Ammon's horn (tissue), 1 donor: ENCODE measurements at regions not wholly inside any gene's neighbourhood (a gene's known extent, or its start where the extent isn't known, plus 50 kb on each side); places are given as distances from the start of the nearest gene placed in this dataset.
"Not testable (repeated sequence)": the region's sequence is repeated elsewhere in the genome, so short reads cannot be mapped to it uniquely, and the experiment has no call there.

Experiments used
- DNase-seq: peaks from one replicate; pipeline ENCODE4 v3.0.0-alpha.2; 2016; ENCODE audit warnings: low spot score

DNA sequence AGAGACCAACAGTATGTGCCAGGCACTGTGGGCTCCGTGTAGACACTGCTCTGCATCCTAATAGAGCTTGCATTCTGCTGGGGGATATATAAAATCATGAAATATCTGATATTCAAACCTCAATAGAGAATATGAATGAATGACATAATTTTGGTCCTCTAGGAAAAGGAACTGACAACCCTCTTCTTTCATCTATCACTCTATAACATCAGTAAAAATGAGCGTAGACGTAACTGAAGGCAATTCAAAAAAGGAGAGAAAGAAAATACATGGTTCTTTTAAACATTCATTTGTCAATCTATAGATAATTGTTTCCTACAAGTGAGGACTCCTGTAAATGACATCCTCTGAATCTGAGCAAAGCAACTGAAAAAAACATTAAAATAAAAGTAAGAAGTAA lies 607.4 kb upstream of the LRRN3 start:
- DNase-seq: no peak

DNA sequence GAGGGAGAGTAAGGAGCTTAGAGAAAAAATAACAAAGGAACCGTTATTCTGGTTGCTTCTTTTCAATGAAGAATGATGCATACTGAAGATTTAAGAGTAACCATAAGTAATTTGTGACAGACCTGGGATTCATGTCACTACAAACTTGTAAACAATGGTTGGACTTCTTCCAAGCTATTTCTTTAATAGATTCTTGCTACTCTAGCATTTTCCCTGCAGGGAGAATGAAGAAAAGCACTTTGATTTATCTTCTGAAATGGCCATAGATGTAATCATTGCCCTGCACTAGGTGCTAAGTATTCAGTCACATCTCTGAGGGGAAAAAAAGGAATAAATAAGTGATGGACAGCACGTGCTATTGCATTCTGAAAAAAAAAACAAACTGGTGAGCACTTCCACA lies 606.6 kb upstream of the LRRN3 start:
- DNase-seq: no peak

DNA sequence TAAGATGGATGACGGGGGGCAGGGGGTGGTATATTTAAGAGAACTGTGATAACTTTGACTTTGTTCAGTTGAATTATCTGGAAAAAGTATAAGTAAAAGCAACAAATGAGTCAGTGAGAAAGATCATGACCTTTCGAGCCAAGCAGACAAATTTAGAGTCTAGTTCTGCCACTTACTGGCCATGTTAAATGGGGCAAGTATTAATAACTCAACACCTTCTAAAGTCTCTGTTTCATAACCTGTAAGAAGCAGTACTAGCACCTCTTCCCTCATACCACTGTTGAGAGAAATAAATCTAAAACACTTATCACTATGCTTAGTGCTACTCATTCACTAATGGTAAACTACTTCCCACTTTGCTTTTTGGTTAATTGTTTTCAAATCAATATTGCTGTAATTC lies 604.4 kb upstream of the LRRN3 start:
- DNase-seq: no peak

DNA sequence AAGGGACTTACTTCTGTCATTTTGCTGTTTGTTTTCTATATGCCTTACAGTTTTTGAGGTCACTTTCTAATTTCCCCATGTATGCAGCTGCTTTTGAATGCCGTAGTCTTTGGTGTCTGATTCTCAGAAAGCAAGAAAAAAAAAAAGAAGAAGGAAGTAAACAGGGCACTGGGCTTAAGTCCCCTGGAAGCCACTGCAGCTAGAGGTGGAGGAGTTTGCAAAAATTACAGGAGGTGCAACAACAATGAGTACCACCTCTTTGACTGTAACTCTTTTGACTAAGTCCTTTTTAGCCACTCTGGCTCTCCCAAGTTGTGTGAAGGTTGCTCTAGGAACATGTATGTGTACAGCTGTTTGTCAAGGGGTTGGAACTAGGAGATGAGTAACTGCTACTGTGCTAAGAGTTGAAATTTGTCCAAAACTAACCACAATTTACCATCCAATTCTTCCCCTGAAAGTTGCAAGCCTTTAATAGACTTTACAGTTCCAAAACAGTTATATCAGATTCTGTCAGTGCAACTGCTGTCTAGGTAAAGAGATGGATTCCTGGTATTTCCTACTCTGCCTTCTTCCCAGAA lies 588.0 kb upstream of the LRRN3 start:
- no peak for DNase-seq

DNA sequence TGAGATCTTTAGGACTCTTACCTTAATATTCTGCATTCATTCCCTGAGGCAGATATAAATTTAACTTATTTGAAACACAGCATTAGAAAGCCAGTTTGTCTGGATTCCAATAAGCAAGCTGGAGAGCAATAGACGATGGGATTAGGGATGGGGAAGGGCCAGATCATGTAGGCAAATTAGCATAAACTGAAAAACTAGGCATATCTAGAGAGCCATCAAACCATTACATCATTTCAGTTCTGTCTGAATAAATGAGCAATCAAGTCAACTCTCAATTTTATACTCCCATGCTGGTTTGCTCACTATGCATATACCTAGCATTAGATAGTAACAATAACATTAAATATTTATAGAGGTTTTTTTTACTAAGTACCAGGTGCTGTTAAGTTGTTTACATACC lies 583.6 kb upstream of the LRRN3 start:
- no peak for DNase-seq

DNA sequence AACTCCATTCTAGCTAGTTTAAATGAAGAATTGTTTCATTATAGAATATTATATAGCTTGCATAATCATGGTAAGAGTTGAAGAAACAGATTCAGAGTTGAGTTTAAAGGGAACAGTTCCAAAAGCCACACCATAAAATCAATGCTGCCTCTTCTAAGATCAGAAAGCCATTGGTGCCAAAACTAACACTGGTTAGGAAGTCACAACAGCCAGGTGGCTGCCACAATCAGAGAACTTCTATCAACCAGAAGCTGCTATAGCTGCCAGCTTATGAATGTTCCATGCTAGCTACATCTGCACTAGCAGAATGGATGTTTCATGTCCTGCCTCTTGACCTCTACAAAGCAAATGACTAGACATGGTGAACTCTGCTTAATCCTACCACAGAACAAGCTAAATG lies 583.1 kb upstream of the LRRN3 start:
- no peak for DNase-seq

DNA sequence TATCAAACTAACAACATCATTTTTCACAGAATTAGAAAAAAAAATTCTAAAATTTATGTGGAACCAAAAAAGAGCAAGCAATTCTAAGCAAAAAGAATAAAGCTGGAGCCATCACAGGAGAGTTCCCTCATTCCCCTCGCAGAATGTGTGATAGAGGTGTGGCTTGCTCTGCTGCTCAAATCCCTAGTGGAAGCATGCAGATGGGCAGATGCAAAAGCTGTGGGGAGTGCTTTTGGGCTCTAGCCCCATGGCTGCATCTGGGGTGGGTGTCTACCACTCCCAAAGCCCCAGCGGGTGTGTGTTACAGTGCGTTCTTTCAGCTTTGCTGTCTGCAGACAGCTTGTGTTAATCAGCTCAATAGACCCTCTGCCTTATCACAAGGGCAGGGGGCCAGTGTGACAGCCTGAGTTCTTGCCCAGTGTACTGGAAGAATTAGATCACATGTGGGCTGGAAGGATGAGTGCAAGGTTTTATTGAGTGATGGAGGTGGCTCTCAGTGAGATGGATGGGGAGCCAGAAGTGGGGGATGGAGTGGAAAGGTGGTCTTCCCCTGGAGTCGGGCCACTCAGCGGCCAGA lies 575.9 kb upstream of the LRRN3 start:
- not testable (repeated sequence) for DNase-seq

DNA sequence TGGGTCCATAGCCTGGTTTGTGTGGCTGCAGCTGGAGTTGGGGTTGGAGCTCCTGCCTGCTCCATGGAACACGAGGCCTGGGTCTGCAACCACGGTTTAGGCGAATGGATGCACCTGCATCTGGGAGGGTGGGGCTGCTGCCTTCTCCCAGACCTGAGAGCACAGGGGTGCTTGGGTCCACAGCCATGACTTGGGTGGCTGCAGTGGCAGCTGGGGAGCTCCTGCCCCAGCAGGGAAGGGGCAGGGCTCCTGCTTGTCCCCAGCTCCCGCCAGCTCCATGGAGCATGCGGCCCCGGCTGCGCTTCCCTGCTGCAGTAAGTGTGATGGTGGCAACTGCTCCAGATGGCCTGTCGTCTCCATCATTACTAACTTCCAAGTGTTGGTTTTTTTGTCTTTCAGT lies 571.1 kb upstream of the LRRN3 start:
- DNase-seq: no peak

DNA sequence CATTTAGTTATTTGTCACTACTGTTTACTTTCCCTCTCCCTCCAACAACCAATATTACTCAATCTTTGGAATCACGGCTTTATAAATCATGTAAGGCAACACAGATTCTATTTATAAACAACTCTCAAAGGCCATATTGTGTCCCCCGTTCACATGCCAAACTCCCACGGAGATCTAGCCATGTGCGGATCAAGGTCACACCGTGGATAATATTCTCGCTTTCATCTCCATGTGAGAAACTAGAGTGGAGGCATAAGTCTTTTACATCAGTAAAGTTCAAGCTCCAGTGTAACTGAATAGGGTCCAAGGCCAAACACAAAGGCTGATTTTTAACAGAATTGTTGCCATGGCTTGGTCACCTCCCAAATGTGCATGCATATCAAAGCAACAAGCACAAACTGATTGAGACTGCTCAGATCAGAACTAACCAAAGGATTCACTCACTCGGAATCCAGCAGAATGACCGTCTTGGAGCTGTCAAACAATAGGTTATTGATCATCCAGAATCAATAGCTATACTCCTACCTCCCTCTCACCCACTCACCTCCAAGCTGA lies 569.5 kb upstream of the LRRN3 start:
- peak; percentile 6 for DNase-seq

DNA sequence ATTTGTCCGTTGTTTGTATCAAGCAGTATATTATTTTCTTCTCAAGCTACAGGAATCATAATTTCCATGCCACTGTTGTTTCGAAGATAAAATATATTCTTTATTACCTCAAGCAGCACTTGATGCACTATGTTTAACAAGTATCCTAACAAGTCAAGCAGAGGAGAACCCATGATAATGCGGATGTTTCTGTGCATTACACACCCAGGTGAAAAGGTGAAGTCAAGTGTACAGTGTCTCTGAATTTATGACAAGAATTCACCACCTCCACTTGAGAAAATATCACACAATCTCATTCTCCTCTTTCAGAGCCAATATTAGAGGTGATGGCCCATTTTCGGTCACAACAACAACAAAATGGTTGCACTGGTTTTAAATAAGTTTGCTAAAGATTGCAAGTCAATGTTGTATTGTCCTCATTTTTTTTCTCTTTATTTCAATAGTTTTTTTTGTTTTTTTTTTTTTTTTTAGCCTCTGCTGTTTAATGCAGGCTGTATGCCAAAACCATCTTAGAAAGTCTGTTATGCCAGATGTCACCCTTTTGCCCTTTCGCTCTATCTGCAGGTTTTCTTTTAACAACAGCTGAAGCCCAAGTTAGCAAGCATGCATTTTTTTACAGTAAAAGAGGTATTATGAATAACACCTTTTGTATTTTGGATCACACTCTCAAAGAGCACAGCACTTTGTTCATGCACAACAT lies 568.7 kb upstream of the LRRN3 start:
- no peak for DNase-seq

DNA sequence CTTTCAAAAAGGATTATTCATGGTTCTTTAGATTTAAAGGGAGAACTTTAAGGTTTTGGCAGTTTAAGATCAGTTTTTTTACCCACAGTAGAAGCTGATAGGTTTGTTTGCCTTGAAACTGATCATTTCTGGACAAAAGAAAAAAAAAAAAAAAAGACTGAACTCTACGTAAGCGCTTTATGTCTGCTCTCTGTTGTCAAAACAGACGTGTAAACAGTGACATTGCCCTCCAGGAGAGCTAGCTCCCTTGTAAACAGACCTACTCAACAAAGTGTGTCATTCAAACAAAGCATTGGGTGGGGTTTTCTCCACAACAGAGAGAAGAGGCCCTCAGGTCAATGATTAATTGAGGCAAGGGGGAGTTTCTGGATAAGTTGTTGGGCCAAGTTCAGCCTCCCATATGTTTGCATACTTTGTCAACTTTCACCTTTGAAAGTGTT lies 568.1 kb upstream of the LRRN3 start:
- no peak for DNase-seq

DNA sequence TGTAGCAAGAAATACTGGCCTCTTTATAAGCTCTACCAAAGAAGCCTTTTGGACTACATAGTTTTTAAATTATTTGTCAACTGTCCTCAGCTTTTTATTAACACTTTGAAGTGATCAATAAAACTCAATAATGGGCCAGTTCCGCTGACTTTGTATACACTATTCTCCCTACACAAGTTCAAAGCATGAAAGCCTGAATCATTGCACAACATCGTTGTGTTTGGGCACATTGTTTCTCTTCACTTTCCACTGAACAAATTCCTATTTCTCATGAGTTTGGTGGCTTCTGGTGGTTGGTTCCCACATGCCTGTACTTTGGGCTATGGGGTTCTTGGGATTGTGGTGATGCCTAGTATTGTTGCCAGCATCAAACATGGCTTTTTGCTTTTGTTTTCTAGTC lies 561.8 kb upstream of the LRRN3 start:
- no peak for DNase-seq

DNA sequence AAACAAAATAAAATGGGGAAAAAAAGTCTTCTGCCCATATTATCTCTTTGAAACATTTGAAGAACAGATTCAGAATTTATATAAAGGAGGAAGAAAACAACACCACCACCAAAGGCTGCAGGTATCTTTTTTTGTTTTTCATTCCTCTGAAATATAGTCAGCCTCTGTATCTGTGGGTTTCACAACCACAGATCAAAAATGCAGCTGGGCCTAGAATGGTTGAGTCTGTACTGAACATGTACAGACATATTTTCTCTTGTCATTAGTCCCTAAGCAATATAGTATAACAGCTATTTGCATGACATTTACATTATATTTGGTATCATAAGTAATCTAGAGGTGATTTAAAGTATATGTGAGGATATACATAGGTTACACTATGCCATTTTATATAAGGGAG lies 559.7 kb upstream of the LRRN3 start:
- DNase-seq: no peak

DNA sequence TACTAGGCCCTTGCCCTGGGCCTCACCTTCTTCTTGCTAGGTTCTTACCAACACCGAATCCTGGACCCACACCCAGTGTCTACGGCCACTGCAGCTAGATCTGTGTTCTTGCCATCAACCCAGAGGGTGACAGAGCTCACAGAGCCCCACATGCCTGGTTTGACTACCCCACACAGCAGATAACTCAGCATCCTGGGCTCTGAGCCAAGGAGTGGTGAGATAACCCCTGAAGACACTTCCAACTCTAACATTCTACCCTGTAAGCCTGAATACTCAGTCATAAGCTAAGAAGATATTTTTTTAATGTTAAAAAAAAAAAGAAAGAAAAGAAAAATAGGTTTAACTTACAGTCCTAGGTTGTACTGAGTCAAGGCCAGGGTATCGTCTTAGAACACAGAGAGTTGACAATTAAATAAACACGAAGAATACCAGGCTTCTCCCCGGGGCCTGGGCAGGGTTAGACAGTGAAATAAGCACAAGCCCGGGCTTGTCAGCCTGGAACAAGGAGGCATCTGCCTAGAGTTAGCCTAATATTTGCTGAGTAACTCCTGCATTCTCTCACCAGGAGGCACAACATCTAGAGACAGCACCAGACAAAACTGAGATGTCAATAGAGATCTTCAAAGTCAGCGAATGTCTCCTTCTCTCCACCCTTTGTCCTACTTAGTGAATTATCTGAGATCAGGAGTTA lies 556.5 kb upstream of the LRRN3 start:
- no peak for DNase-seq

DNA sequence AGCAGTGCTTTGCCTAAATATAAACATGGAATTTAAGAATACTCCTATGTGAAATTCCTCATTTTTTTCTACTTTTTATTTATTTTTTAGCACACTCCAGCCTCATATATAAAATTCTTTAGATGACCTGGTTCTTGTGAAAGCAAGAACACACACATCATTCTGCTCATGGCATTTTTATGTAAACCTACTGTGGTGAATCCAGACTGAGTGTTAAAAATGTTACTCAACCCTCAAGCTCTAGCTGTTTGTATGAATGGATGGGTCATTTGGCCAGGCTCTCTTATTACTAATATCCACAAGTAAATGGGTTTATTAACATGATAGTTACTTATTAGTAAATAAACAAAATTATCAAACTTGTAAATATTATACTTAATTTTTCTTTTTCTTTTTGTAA lies 551.7 kb upstream of the LRRN3 start:
- no peak for DNase-seq

DNA sequence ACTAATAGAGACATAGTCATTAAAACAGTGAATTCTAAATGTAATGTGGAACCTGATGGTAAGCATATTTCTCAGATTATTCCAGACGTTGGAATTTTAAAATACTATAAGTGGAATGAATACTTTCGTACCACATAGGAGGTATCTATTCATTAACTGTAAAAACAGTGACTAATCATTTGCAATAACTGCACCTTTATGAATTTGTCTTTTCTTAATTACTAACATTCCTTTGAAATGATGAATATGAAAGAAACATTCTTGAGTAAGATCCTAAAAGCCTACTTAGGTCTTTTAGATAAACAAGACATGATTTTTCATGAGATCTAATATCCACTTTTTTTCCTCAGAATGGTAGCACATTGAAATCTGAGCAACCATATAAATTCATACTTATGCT lies 549.0 kb upstream of the LRRN3 start:
- DNase-seq: no peak

DNA sequence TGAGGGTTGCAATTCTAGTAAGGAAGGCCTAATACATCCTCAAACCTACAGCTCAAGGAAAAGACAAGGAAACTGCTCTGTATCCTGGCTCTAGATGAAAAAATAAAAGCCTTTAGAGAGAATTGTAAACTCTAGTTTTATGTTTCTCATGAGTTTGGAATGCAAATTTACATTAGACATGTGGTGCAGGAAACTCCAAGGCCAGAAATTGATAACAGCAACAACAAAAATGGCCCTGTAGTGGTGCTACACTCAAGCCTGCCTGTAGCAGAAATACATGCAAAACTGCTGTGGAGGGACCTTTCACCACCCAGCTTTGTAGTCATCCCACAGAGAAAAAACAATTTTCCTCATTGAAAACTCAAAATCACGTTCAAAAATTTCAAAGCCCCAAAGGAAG lies 546.7 kb upstream of the LRRN3 start:
- no peak for DNase-seq

DNA sequence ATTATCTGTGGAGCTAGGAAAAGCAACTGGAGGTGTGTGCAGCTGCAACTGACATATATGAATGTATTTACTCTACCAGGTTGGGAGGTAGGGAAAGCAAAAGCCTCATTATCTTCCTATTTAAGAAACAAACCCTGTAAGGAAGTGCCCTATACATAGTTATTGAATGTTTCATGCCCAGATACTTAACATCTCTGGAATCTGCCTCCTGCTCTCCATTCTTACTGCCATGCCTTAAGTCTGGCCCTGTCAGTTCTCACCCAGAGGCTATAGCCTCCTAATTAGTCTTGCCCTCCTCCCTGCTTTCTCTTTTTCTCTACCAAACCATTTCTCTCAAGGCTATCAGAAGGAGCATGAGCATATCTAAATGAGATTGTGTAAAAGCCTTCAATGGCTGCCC lies 542.6 kb upstream of the LRRN3 start:
- no peak for DNase-seq

DNA sequence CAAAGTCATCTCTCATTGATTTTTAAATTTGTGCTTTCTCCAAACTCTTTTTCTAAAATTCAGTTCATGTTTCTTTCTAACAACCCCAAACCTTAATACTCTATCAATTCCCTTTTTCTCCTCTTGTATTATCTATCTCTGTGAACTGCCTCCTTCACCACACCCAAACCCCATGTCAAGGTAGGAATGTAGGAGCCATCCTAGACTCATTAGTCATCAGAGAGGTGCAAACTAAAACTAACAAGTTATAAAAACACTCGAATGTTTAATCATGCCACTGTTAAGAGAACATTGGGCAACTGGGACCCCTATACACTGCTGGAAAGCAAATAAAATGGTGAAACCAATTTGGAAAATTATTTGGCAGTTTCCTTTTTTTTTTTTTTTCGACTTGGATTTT lies 533.8 kb upstream of the LRRN3 start:
- DNase-seq: no peak

DNA sequence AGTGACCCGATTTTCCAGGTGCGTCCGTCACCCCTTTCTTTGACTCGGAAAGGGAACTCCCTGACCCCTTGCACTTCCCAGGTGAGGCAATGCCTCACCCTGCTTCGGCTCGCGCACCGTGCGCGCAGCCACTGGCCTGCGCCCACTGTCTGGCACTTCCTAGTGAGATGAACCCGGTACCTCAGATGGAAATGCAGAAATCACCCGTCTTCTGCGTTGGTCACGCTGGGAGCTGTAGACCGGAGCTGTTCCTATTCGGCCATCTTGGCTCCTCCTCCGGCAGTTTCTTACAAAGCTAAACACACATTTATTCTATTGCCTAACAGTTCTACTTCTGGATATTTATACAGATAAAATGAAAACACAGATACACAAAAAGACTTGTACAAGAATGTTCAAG lies 527.6 kb upstream of the LRRN3 start:
- not testable (repeated sequence) for DNase-seq

DNA sequence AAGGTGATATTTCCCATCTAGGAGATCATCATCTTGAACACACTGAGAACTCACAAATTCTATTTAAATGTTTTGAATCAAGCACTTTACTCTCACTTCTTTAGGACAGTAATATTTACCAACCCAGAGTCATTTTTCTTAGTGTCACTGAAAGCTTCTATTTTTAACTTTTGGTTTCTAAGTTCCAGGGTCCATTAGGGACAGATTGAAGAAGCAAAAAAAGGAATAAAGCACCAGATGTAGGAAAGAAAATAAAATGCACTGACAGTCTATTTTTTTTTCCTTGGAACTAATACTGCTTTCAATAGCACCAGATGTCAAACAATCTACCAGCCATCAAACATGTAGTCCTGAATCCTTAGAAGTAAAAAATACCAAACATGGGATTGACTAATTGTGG lies 526.7 kb upstream of the LRRN3 start:
- DNase-seq: no peak

DNA sequence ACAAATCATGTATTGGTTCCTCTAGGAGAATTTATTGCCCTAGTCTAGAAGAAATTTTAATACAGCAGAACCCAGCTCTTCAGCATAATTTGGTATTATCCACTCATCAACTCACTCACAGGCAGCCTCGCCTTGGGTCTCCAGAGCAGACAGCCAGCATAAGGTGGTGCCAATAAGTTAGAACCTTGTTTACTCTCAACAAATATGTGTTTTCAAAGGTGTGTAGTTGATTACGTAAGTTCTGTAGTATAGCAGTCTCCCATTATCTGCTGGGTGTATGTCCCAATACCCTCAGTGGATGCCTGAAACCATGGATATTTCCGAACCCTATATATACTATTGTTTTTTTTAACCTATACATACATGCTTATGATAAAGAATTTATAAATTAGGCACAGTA lies 522.5 kb upstream of the LRRN3 start:
- no peak for DNase-seq

DNA sequence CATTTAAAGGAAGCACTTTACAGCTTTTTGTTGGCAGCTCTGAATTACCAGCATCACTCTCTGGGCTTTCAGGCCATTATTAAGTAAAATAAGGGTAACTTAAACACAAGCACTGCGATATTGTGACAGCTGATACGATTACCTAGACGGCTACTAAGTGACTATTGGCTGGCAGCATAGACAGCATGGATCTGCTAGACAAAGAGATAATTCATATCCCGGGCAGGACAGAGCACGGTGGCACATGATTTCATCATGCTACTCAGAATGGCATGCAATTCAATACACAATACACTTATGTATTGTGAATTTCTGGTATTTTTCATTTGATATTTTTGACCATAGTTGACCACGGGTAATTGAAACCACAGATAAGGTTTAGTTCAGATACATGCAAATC lies 522.0 kb upstream of the LRRN3 start:
- DNase-seq: no peak
